ENCODE measurements at regions not wholly inside any gene's neighbourhood (a gene's known extent, or its start where the extent isn't known, plus 50 kb on each side); places are given as distances from the start of the nearest gene placed in this dataset.

DNA sequence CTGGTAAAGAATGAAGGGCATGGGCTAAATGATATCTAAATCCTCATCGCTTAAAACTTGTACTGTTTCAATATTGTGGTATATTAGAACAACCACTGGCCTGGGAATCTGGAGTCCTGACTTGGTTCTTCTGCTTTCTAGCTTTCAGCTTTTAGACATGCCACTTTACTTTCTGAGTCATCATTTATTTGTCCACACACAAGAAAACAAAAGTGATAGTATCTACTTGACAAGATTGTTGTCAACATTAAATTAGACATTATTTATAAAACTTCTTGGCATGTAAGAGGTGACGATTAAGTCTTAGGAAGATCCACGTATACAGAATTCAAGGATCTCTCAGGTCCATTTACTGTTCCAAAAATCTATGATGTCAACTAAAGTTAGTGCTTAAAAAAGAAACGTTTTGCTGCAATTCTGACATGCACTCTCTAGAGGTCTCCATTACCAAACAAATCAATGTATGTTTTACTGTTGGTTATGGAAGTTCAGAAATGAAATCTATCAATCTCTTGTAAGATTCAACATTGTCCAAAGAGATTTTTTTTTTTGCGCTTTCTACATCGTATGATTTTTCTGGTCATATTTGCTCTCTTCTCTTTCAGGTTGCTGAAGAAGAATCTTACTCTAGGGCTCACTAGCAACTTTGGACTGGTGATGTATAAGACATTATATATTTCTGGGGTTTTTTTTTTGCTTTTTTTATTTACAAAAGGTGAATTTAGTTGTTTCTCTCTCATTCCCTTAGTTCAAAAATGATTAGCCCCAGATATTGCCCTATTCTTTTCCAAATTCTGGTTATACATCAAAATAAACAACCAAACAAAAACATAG lies 53.6 kb upstream of the DYNC1I1 start:
- Histone ChIP-seq H3K36me3 (ENCODE audit: insufficient read depth, insufficient read length, low read length) (no peaks in the 10 kb centered on the region), H3K4me3 (ENCODE audit: insufficient read length, low read depth) (no peak overlapping the region), H3K27me3 (ENCODE audit: insufficient read depth, insufficient read length) (no peaks in the 10 kb centered on the region), H3K9ac (ENCODE audit: insufficient read length, low read depth) (no peak overlapping the region), H3K4me1 (ENCODE audit: insufficient read depth, insufficient read length) (no peaks in the 10 kb centered on the region), H3K9me3 (ENCODE audit: insufficient read depth, low read length) (no peaks in the 10 kb centered on the region)
- TF ChIP-seq ZNF274 (IDR thresholded peaks at IDR 0.05; ENCODE audit: low read depth, low read length) (no peak), YY1 (IDR thresholded peaks at IDR 0.05; ENCODE audit: insufficient read depth, insufficient read length) (no peak), SUZ12 (IDR thresholded peaks at IDR 0.05; ENCODE audit: extremely low read depth, insufficient read depth, insufficient read length) (no peak)
- no peak for DNase-seq (ENCODE audit: low read depth, low spot score)

DNA sequence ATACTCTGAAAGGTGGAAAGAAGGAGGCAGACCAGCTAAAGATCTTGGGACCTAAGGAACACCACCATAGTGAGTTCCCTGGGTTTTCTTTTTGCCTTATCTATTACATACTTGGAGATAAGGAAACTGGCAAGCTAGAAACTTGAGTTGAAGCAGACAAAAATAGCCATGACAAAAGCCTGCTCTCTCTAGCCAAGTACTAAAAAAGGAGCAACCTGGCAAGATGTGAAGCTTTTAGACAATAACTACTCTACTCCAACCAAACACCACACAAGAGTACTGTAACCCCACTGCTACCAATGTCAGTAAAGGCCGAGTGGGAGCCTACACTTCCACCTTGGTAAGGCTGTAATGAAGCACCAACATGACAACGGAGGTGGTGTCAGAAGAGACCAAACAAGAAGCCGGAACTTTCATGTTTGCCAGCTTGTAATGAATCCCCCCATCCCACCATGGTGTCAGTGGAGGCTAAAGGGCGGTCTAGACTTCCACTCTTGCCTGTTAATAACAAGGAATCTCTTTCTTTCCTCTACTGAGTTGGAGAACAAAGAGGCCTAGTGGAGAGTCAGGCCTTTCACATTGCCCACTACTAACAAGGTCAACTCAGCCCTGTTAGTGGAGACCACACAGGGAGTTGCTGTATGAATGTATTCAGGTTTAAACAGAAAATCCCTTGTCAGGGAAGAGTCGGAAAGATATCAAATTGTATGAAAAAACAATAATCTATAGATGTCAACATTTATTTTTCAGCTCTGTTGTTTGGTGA lies 55.8 kb upstream of the DYNC1I1 start:
- no peak overlapping the region for H3K9ac ChIP-seq (ENCODE audit: insufficient read length, low read depth)
- TF ChIP-seq SUZ12 (IDR thresholded peaks at IDR 0.05; ENCODE audit: extremely low read depth, insufficient read depth, insufficient read length) (no peak), YY1 (IDR thresholded peaks at IDR 0.05; ENCODE audit: insufficient read depth, insufficient read length) (no peak), ZNF274 (IDR thresholded peaks at IDR 0.05; ENCODE audit: low read depth, low read length) (no peak)
- no peak for DNase-seq (ENCODE audit: low read depth, low spot score)
- H3K27me3 ChIP-seq (ENCODE audit: insufficient read depth, insufficient read length): no peaks in the 10 kb centered on the region
- no peaks in the 10 kb centered on the region for H3K9me3 ChIP-seq (ENCODE audit: insufficient read depth, low read length)
- no peak overlapping the region for H3K4me3 ChIP-seq (ENCODE audit: insufficient read length, low read depth)
- no peaks in the 10 kb centered on the region for H3K4me1 ChIP-seq (ENCODE audit: insufficient read depth, insufficient read length)
- no peaks in the 10 kb centered on the region for H3K36me3 ChIP-seq (ENCODE audit: insufficient read depth, insufficient read length, low read length)

DNA sequence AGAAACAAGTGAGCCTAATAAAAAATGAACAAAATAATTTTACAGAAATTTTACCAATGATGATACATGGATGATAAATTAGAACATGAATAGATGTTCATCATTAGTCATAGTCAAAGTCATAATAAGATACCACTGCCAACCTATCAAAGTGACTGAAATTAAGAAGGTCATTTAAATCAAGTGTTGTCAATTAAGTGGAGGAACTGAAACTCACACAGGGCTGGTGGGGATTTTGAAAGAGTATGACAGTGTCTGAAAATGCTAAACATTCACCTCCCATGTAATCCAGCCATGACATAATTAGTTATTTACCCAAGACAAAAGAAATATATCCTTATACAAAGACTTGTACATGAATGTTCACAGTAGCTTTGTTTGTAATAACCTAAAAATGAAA lies 57.1 kb upstream of the DYNC1I1 start:
- Histone ChIP-seq H3K4me3 (ENCODE audit: insufficient read length, low read depth) (no peak overlapping the region), H3K36me3 (ENCODE audit: insufficient read depth, insufficient read length, low read length) (no peaks in the 10 kb centered on the region), H3K4me1 (ENCODE audit: insufficient read depth, insufficient read length) (no peaks in the 10 kb centered on the region), H3K9ac (ENCODE audit: insufficient read length, low read depth) (no peak overlapping the region), H3K27me3 (ENCODE audit: insufficient read depth, insufficient read length) (no peaks in the 10 kb centered on the region), H3K9me3 (ENCODE audit: insufficient read depth, low read length) (no peaks in the 10 kb centered on the region)
- no peak for DNase-seq (ENCODE audit: low read depth, low spot score)
- TF ChIP-seq ZNF274 (IDR thresholded peaks at IDR 0.05; ENCODE audit: low read depth, low read length): no peak
- no peak for TF ChIP-seq YY1 (IDR thresholded peaks at IDR 0.05; ENCODE audit: insufficient read depth, insufficient read length)
- TF ChIP-seq SUZ12 (IDR thresholded peaks at IDR 0.05; ENCODE audit: extremely low read depth, insufficient read depth, insufficient read length): no peak

DNA sequence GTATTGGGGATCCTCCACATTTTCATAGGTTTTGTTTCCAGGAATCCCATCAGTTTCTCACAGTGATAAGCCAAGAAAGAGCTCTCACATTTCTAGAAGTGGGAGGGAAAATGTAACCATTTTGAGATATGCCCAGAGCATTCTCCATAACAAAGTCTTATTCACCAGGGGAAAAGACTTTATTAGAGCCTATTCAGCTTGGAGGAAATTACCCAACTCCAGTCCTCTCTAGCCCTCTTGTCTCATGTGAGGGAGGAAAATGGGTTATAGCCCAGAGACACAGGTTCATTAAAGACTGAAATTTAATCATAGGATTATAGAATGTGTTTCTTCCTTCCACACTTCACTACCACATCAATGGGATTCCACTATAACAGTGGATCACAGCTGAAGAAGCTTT lies 61.6 kb upstream of the DYNC1I1 start:
- TF ChIP-seq ZNF274 (IDR thresholded peaks at IDR 0.05; ENCODE audit: low read depth, low read length) (no peak), YY1 (IDR thresholded peaks at IDR 0.05; ENCODE audit: insufficient read depth, insufficient read length) (no peak), SUZ12 (IDR thresholded peaks at IDR 0.05; ENCODE audit: extremely low read depth, insufficient read depth, insufficient read length) (no peak)
- Histone ChIP-seq H3K27me3 (ENCODE audit: insufficient read depth, insufficient read length) (no peaks in the 10 kb centered on the region), H3K4me3 (ENCODE audit: insufficient read length, low read depth) (no peak overlapping the region), H3K9me3 (ENCODE audit: insufficient read depth, low read length) (no peaks in the 10 kb centered on the region), H3K4me1 (ENCODE audit: insufficient read depth, insufficient read length) (no peaks in the 10 kb centered on the region), H3K9ac (ENCODE audit: insufficient read length, low read depth) (no peak overlapping the region), H3K36me3 (ENCODE audit: insufficient read depth, insufficient read length, low read length) (no peaks in the 10 kb centered on the region)
- DNase-seq (ENCODE audit: low read depth, low spot score): no peak

DNA sequence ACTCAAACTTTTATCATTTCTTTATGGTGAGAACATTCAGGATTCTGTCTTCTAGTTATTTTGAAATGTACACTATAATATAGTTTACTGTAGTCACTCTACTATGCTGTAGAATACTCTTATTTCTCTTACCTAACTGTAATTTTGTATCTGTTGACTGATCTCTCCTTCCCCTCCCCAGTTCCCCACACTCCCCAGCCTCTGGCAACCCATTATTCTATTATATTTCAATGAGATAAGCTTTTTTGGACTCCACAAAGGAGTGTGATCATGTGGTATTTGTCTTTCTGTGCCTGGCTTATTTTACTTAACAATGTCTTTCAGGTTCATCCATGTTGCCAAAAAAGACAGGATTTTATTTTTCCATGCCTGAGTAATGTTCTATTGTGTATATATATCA lies 71.4 kb upstream of the DYNC1I1 start:
- Histone ChIP-seq H3K27me3 (ENCODE audit: insufficient read depth, insufficient read length) (no peaks in the 10 kb centered on the region), H3K36me3 (ENCODE audit: insufficient read depth, insufficient read length, low read length) (no peaks in the 10 kb centered on the region), H3K4me3 (ENCODE audit: insufficient read length, low read depth) (no peak overlapping the region), H3K9ac (ENCODE audit: insufficient read length, low read depth) (no peak overlapping the region), H3K4me1 (ENCODE audit: insufficient read depth, insufficient read length) (no peaks in the 10 kb centered on the region), H3K9me3 (ENCODE audit: insufficient read depth, low read length) (no peaks in the 10 kb centered on the region)
- no peak for DNase-seq (ENCODE audit: low read depth, low spot score)
- TF ChIP-seq YY1 (IDR thresholded peaks at IDR 0.05; ENCODE audit: insufficient read depth, insufficient read length): no peak
- TF ChIP-seq ZNF274 (IDR thresholded peaks at IDR 0.05; ENCODE audit: low read depth, low read length): no peak
- no peak for TF ChIP-seq SUZ12 (IDR thresholded peaks at IDR 0.05; ENCODE audit: extremely low read depth, insufficient read depth, insufficient read length)

DNA sequence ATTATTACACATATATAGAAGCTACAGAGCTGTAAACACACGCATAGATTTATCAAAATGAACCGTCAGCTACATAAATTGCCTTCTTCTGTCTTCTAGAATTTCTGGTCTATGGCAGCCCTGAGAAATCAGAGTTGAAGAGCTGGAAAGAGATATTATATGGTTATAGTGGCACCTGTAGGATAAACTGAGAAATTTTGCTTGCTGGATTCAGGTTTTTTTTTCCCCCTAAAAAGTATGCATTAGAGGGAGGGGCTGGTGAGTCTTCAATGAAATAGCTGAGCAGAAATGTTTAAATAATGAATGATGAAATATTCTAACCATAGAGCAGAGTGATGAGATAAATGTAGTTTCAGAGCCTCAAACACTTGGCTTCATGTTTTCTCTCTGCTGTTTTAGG lies 78.0 kb upstream of the DYNC1I1 start:
- H3K9ac ChIP-seq (ENCODE audit: insufficient read length, low read depth): no peak overlapping the region
- H3K36me3 ChIP-seq (ENCODE audit: insufficient read depth, insufficient read length, low read length): no peaks in the 10 kb centered on the region
- TF ChIP-seq YY1 (IDR thresholded peaks at IDR 0.05; ENCODE audit: insufficient read depth, insufficient read length) (no peak), SUZ12 (IDR thresholded peaks at IDR 0.05; ENCODE audit: extremely low read depth, insufficient read depth, insufficient read length) (no peak), ZNF274 (IDR thresholded peaks at IDR 0.05; ENCODE audit: low read depth, low read length) (no peak)
- no peak for DNase-seq (ENCODE audit: low read depth, low spot score)
- no peak overlapping the region for H3K4me3 ChIP-seq (ENCODE audit: insufficient read length, low read depth)
- no peaks in the 10 kb centered on the region for H3K4me1 ChIP-seq (ENCODE audit: insufficient read depth, insufficient read length)
- no peaks in the 10 kb centered on the region for H3K27me3 ChIP-seq (ENCODE audit: insufficient read depth, insufficient read length)
- H3K9me3 ChIP-seq (ENCODE audit: insufficient read depth, low read length): no peaks in the 10 kb centered on the region

All from NT2/D1 (cell line).